ENCODE measurements at regions not wholly inside any gene's neighbourhood (a gene's known extent, or its start where the extent isn't known, plus 50 kb on each side); places are given as distances from the start of the nearest gene placed in this dataset.

DNA sequence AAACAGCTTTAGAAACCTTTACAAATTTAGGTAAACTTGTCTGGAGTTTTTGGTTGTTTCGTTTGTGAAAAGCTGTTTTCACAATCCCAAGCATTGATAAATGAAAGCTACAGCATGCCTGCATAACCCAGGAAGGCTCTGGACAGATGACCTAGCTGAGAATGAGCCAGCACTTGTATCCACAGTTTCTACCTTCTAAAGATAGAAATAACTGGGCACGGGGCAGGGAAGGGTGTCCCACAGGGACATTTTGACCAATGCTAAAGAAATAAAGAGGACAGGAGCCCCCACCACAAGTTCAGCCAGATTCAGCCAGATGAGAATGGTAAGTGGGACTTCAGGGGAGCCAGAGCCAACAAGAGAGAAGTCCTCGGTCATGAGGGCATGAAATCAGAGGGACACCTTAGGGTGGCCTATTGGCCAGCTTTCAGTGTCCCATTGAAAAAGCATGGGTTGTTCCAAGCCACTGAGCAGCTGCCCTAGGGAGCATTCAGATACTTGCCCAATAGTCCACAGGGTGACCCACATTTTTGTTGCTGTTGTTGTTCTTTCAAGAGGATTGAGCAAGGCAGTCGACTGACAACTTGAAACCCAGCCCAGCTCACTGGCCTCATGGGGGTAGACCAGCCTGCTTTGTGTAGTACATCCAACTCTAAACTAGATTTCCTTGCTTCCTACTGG lies 140.3 kb upstream of the NUDT4 start:
- Histone ChIP-seq H3K4me2 (ENCODE audit: low read depth, low read length) (no peak overlapping the region), H3K9ac (ENCODE audit: low read depth, low read length) (no peak overlapping the region), H3K4ac (ENCODE audit: low read depth, low read length) (no peak overlapping the region), H3K4me3 (ENCODE audit: insufficient read depth, low read depth, low read length) (no peak overlapping the region), H2AK5ac (ENCODE audit: low read depth, low read length) (no peak overlapping the region), H4K8ac (ENCODE audit: low read depth in 2 of 2, low read length in 2 of 2) (no peak overlapping the region), H2AK9ac (replicated peaks; ENCODE audit: low read depth, low read length, poor library complexity) (no peak overlapping the region), H2AFZ (replicated peaks; ENCODE audit: low read length, poor library complexity) (no peak overlapping the region), H2BK5ac (ENCODE audit: low read depth, low read length, poor library complexity, severe bottlenecking) (no peak overlapping the region), H3K9me3 (ENCODE audit: control insufficient read depth, insufficient read depth, low read length) (peaks cover 2% of the 10 kb centered on the region; the same call in 1 of the 2 replicates), H3K18ac (ENCODE audit: low read depth, low read length) (no peak overlapping the region), H2BK20ac (ENCODE audit: low read depth, low read length) (no peak overlapping the region), H3K4me1 (ENCODE audit: control insufficient read depth, insufficient read depth, low read length) (no peaks in the 10 kb centered on the region), H3K27me3 (ENCODE audit: control insufficient read depth, insufficient read depth, low read length) (no peaks in the 10 kb centered on the region), H3K36me3 (ENCODE audit: control insufficient read depth, insufficient read depth, low read length) (no peaks in the 10 kb centered on the region), H3K56ac (ENCODE audit: extremely low read depth, insufficient read depth, low read length) (no peak overlapping the region), H2BK15ac (ENCODE audit: low read depth, low read length) (no peak overlapping the region), H3K14ac (replicated peaks; ENCODE audit: low read depth, low read length) (no peak overlapping the region), H2BK120ac (ENCODE audit: low read depth, low read length) (no peak overlapping the region), H3K79me1 (ENCODE audit: low read depth in 1 of 2, low read length in 2 of 2) (no peaks in the 10 kb centered on the region), H4K91ac (ENCODE audit: insufficient read depth, low read depth, low read length) (no peak overlapping the region), H4K5ac (ENCODE audit: low read depth, low read length) (no peak overlapping the region), H3K9me1 (ENCODE audit: insufficient read depth, low read length) (no peaks in the 10 kb centered on the region), H3K23ac (ENCODE audit: low read depth, low read length) (no peak overlapping the region), H4K20me1 (ENCODE audit: insufficient read depth, low read length) (no peaks in the 10 kb centered on the region), H3K27ac (ENCODE audit: insufficient read depth, low read length) (no peak overlapping the region)
- TF ChIP-seq, protein P1, sequence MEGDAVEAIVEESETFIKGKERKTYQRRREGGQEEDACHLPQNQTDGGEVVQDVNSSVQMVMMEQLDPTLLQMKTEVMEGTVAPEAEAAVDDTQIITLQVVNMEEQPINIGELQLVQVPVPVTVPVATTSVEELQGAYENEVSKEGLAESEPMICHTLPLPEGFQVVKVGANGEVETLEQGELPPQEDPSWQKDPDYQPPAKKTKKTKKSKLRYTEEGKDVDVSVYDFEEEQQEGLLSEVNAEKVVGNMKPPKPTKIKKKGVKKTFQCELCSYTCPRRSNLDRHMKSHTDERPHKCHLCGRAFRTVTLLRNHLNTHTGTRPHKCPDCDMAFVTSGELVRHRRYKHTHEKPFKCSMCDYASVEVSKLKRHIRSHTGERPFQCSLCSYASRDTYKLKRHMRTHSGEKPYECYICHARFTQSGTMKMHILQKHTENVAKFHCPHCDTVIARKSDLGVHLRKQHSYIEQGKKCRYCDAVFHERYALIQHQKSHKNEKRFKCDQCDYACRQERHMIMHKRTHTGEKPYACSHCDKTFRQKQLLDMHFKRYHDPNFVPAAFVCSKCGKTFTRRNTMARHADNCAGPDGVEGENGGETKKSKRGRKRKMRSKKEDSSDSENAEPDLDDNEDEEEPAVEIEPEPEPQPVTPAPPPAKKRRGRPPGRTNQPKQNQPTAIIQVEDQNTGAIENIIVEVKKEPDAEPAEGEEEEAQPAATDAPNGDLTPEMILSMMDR (conservative IDR thresholded peaks at IDR 0.05; ENCODE audit: low read depth, low read length): no peak
- TF ChIP-seq, protein P2, sequence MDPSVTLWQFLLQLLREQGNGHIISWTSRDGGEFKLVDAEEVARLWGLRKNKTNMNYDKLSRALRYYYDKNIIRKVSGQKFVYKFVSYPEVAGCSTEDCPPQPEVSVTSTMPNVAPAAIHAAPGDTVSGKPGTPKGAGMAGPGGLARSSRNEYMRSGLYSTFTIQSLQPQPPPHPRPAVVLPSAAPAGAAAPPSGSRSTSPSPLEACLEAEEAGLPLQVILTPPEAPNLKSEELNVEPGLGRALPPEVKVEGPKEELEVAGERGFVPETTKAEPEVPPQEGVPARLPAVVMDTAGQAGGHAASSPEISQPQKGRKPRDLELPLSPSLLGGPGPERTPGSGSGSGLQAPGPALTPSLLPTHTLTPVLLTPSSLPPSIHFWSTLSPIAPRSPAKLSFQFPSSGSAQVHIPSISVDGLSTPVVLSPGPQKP (IDR thresholded peaks at IDR 0.05; ENCODE audit: borderline replicate concordance, low read depth, low read length): no peak
- no peak for TF ChIP-seq RAD21 (IDR thresholded peaks at IDR 0.05; ENCODE audit: low read length)
- no peak for TF ChIP-seq MXI1 (IDR thresholded peaks at IDR 0.05; ENCODE audit: borderline replicate concordance, low read depth, low read length)
- TF ChIP-seq MAFK (IDR thresholded peaks at IDR 0.05; ENCODE audit: low read depth, low read length): no peak
- no peak for TF ChIP-seq CHD1 (IDR thresholded peaks at IDR 0.05; ENCODE audit: low read depth, low read length)
- no peak for TF ChIP-seq CEBPB (IDR thresholded peaks at IDR 0.05; ENCODE audit: low read depth, low read length)
- TF ChIP-seq FOS (IDR thresholded peaks at IDR 0.05; ENCODE audit: low read depth, low read length): no peak
- no peak for TF ChIP-seq NFE2L2 (IDR thresholded peaks at IDR 0.05; ENCODE audit: low read depth, low read length)
- no peak for TF ChIP-seq SMC3 (IDR thresholded peaks at IDR 0.05; ENCODE audit: low read depth, low read length)
- TF ChIP-seq, protein P3, sequence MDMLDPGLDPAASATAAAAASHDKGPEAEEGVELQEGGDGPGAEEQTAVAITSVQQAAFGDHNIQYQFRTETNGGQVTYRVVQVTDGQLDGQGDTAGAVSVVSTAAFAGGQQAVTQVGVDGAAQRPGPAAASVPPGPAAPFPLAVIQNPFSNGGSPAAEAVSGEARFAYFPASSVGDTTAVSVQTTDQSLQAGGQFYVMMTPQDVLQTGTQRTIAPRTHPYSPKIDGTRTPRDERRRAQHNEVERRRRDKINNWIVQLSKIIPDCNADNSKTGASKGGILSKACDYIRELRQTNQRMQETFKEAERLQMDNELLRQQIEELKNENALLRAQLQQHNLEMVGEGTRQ (IDR thresholded peaks at IDR 0.05; ENCODE audit: low read depth, low read length): no peak
- TF ChIP-seq MAZ (IDR thresholded peaks at IDR 0.05; ENCODE audit: borderline replicate concordance, low read depth, low read length): no peak
- TF ChIP-seq RFX5 (IDR thresholded peaks at IDR 0.05; ENCODE audit: low read depth, low read length): no peak
- dilution Hi-C loops (cut with HindIII; ENCODE audit: low sequenced_read_pairs, unreplicated experiment): no loop called here
- in situ Hi-C loops (cut with MboI; ENCODE audit: low sequenced_read_pairs): no loop called here
- ChIA-PET POLR2A (ENCODE audit: unreplicated experiment) (no interaction called here), CTCF (no interaction called here)
- no peak for ATAC-seq (ENCODE audit: low read depth)
- no TSS peak for BruUV-seq (replicated peaks)
- no peak for DNase-seq
- no CpG with 5 or more reads among the region's 4 CpGs for WGBS, 2 experiments (ENCODE audit: extremely low coverage in 2 of 2, insufficient read length in 1 of 2)
- intact Hi-C loops (cut with micrococcal nuclease): no loop called here

Data from IMR-90 (cell line).